ENCODE measurements at regions not wholly inside any gene's neighbourhood (a gene's known extent, or its start where the extent isn't known, plus 50 kb on each side); places are given as distances from the start of the nearest gene placed in this dataset.

- H3K27me3 ChIP-seq (replicated peaks; ENCODE audit: control insufficient read depth, insufficient read depth, low read length) = no peaks in the 10 kb centered on the region; the same call in 1 of the 2 replicates
- no peaks in the 10 kb centered on the region for H3K4me1 ChIP-seq
- no TSS peak for BruUV-seq (replicated peaks)
- no peaks in the 10 kb centered on the region for H3K36me3 Mint-ChIP-seq (ENCODE audit: insufficient read depth, unreplicated experiment)
- no peak for DNase-seq
- H3K4me3 ChIP-seq (ENCODE audit: low read depth, low read length) = no peak overlapping the region
- H3K27me3 Mint-ChIP-seq (ENCODE audit: insufficient read depth, unreplicated experiment) = no peaks in the 10 kb centered on the region
- POLR2A ChIA-PET = no interaction called here
- no peak for TF ChIP-seq CTCF (IDR thresholded peaks at IDR 0.05; ENCODE audit: insufficient read depth in 1 of 2, low read depth in 1 of 2, low read length in 1 of 2, severe bottlenecking in 1 of 2, unreplicated experiment in 1 of 2)
- H3K4me1 Mint-ChIP-seq (ENCODE audit: low read depth, unreplicated experiment) = no peaks in the 10 kb centered on the region
- no peak overlapping the region for H3K4me3 Mint-ChIP-seq (ENCODE audit: unreplicated experiment)
- intact Hi-C loops (cut with micrococcal nuclease; ENCODE audit: unreplicated experiment) = no loop called here
- H3K27ac Mint-ChIP-seq (ENCODE audit: unreplicated experiment) = no peak overlapping the region
- no peaks in the 10 kb centered on the region for H3K36me3 ChIP-seq (ENCODE audit: control insufficient read depth, insufficient read depth, low read length)
- CTCF ChIA-PET = no interaction called here
- no peaks in the 10 kb centered on the region for H3K9me3 Mint-ChIP-seq (ENCODE audit: unreplicated experiment)
- H3K9me3 ChIP-seq = no peaks in the 10 kb centered on the region
Measured at GRCh38 chr2:18907937-18908336, 318.6 kb upstream of the NT5C1B start.

- no peaks in the 10 kb centered on the region for H3K4me1 Mint-ChIP-seq (ENCODE audit: low read depth, unreplicated experiment)
- no peak for DNase-seq
- Histone ChIP-seq H3K9me3 (no peaks in the 10 kb centered on the region), H3K4me1 (no peaks in the 10 kb centered on the region), H3K4me3 (ENCODE audit: low read depth, low read length) (no peak overlapping the region), H3K27me3 (replicated peaks; ENCODE audit: control insufficient read depth, insufficient read depth, low read length) (no peaks in the 10 kb centered on the region; the same call in 1 of the 2 replicates), H3K36me3 (ENCODE audit: control insufficient read depth, insufficient read depth, low read length) (no peaks in the 10 kb centered on the region)
- no peaks in the 10 kb centered on the region for H3K9me3 Mint-ChIP-seq (ENCODE audit: unreplicated experiment)
- no peak overlapping the region for H3K4me3 Mint-ChIP-seq (ENCODE audit: unreplicated experiment)
- no TSS peak for BruUV-seq (replicated peaks)
- H3K27ac Mint-ChIP-seq (ENCODE audit: unreplicated experiment) = no peak overlapping the region
- no peaks in the 10 kb centered on the region for H3K27me3 Mint-ChIP-seq (ENCODE audit: insufficient read depth, unreplicated experiment)
- ChIA-PET CTCF (no interaction called here), POLR2A (no interaction called here)
- intact Hi-C loops (cut with micrococcal nuclease; ENCODE audit: unreplicated experiment) = no loop called here
- no peak for TF ChIP-seq CTCF (IDR thresholded peaks at IDR 0.05; ENCODE audit: insufficient read depth in 1 of 2, low read depth in 1 of 2, low read length in 1 of 2, severe bottlenecking in 1 of 2, unreplicated experiment in 1 of 2)
- H3K36me3 Mint-ChIP-seq (ENCODE audit: insufficient read depth, unreplicated experiment) = no peaks in the 10 kb centered on the region
Measured at GRCh38 chr2:18907508-18907907, 318.1 kb upstream of the NT5C1B start.

GRCh38 chr2:18903750-18904149 lies 314.4 kb upstream of the NT5C1B start:
- no peak for DNase-seq
- no TSS peak for BruUV-seq (replicated peaks)
- no peak overlapping the region for H3K4me3 Mint-ChIP-seq (ENCODE audit: unreplicated experiment)

More at GRCh38 chr2:18903750-18904149, 314.4 kb upstream of the NT5C1B start:
- no peaks in the 10 kb centered on the region for H3K4me1 Mint-ChIP-seq (ENCODE audit: low read depth, unreplicated experiment)
- H3K36me3 Mint-ChIP-seq (ENCODE audit: insufficient read depth, unreplicated experiment) = no peaks in the 10 kb centered on the region
- H3K27ac Mint-ChIP-seq (ENCODE audit: unreplicated experiment) = no peak overlapping the region
- ChIA-PET POLR2A (no interaction called here), CTCF (no interaction called here)
- no peaks in the 10 kb centered on the region for H3K4me1 ChIP-seq
- intact Hi-C loops (cut with micrococcal nuclease; ENCODE audit: unreplicated experiment) = no loop called here
- TF ChIP-seq CTCF (IDR thresholded peaks at IDR 0.05; ENCODE audit: insufficient read depth in 1 of 2, low read depth in 1 of 2, low read length in 1 of 2, severe bottlenecking in 1 of 2, unreplicated experiment in 1 of 2) = no peak
- H3K9me3 Mint-ChIP-seq (ENCODE audit: unreplicated experiment) = no peaks in the 10 kb centered on the region
- H3K27me3 Mint-ChIP-seq (ENCODE audit: insufficient read depth, unreplicated experiment) = no peaks in the 10 kb centered on the region
- H3K4me3 ChIP-seq (ENCODE audit: low read depth, low read length) = no peak overlapping the region
- no peaks in the 10 kb centered on the region for H3K36me3 ChIP-seq (ENCODE audit: control insufficient read depth, insufficient read depth, low read length)
- no peaks in the 10 kb centered on the region for H3K27me3 ChIP-seq (replicated peaks; ENCODE audit: control insufficient read depth, insufficient read depth, low read length)
- H3K9me3 ChIP-seq = no peaks in the 10 kb centered on the region
